Caco-2 (cell line): ENCODE measurements at regions not wholly inside any gene's neighbourhood (a gene's known extent, or its start where the extent isn't known, plus 50 kb on each side); places are given as distances from the start of the nearest gene placed in this dataset.
A peak's percentile ranks its signal among the peaks of the same experiment; 100 is the strongest.
"Not testable (repeated sequence)": the region's sequence is repeated elsewhere in the genome, so short reads cannot be mapped to it uniquely, and the experiment has no call there.

Experiments
- BruUV-seq: library from RNA; stranded (reverse); fragments of 400-500 nt; replicated peaks from 2 replicates; lab custom pipeline; 2021; lab: Mats Ljungman, UMichigan
- CTCF ChIA-PET: fragments of 300-600 bp; sonication (Branson Sonifier 250); formaldehyde crosslinking; loops from one replicate; lab custom pipeline; 2022; ENCODE audit warnings: antibody characterized with exemption; lab: Charles Lee
- POLR2A ChIA-PET: fragments of 300-600 bp; sonication (Branson Sonifier 250); formaldehyde crosslinking; loops from one replicate; lab custom pipeline; 2022; ENCODE audit warnings: antibody characterized with exemption; lab: Charles Lee
- DNase-seq, 2 experiments: peaks; one replicate each; pipeline versions ENCODE4 v3.0.0 to v3.0.0-alpha.2; 2020 to 2022
- H3K27me3 ChIP-seq: replicated peaks from 2 replicates; pipeline ENCODE4 v1.6.0; 2011; ENCODE audit warnings: low read length; ENCODE audit not compliant: control insufficient read depth, insufficient read depth
- H3K36me3 ChIP-seq: 2 replicates; pipeline ENCODE4 v1.5.1; 2011; ENCODE audit warnings: low read length; ENCODE audit not compliant: control insufficient read depth, insufficient read depth
- H3K4me1 ChIP-seq: fragments of 250-450 bp; sonication (Bioruptor Pico); 2 replicates; pipeline ENCODE4 v1.5.1; 2020; ENCODE audit warnings: mild to moderate bottlenecking
- H3K4me3 ChIP-seq: 2 replicates; pipeline ENCODE4 v1.5.1; 2011; ENCODE audit warnings: low read depth, mild to moderate bottlenecking, control low read depth, low read length
- H3K9me3 ChIP-seq: fragments of 250-450 bp; sonication (Bioruptor Pico); 2 replicates; pipeline ENCODE4 v1.5.1; 2020; ENCODE audit warnings: mild to moderate bottlenecking, moderate library complexity
- H3K27ac Mint-ChIP-seq: one replicate; pipeline ENCODE4 v1.8.0; 2022; ENCODE audit warnings: mixed read lengths; ENCODE audit not compliant: unreplicated experiment
- H3K27me3 Mint-ChIP-seq: one replicate; pipeline ENCODE4 v1.8.0; 2022; ENCODE audit warnings: mixed read lengths; ENCODE audit not compliant: insufficient read depth, unreplicated experiment
- H3K36me3 Mint-ChIP-seq: one replicate; pipeline ENCODE4 v1.8.0; 2022; ENCODE audit warnings: mild to moderate bottlenecking, mixed read lengths; ENCODE audit not compliant: insufficient read depth, unreplicated experiment
- H3K4me1 Mint-ChIP-seq: one replicate; pipeline ENCODE4 v1.8.0; 2022; ENCODE audit warnings: low read depth, mixed read lengths; ENCODE audit not compliant: unreplicated experiment
- H3K4me3 Mint-ChIP-seq: one replicate; pipeline ENCODE4 v1.8.0; 2022; ENCODE audit warnings: mild to moderate bottlenecking, moderate library complexity, mixed read lengths; ENCODE audit not compliant: unreplicated experiment
- H3K9me3 Mint-ChIP-seq: one replicate; pipeline ENCODE4 v1.8.0; 2022; ENCODE audit warnings: mixed read lengths; ENCODE audit not compliant: unreplicated experiment
- CTCF ChIP-seq, 2 experiments: fragments of 200-600 bp in 1 of 2; IDR thresholded peaks; 1 replicate in 1 of 2; 2 replicates in 1 of 2; pipeline versions ENCODE4 v1.5.1 to v1.8.0; 2011 to 2022; ENCODE audit warnings: antibody characterized with exemption in 1 of 2, control low read depth in 1 of 2, inconsistent platforms in 1 of 2, low read depth in 1 of 2, low read length in 1 of 2, mild to moderate bottlenecking in 1 of 2, moderate library complexity in 1 of 2; ENCODE audit not compliant: insufficient read depth in 1 of 2, severe bottlenecking in 1 of 2, unreplicated experiment in 1 of 2
- intact Hi-C: fragments of 100-400 bp; cut with micrococcal nuclease; formaldehyde crosslinking; loops from one replicate; pipeline ENCODE4 v1.10.0; 2022; ENCODE audit not compliant: unreplicated experiment

GRCh38 chr11:80718611-80719291, 1277.9 kb upstream of the TENM4 start:
- H3K27ac Mint-ChIP-seq: no peak overlapping the region

GRCh38 chr11:80702264-80702663, 1261.4 kb upstream of the TENM4 start:
- Mint-ChIP-seq H3K4me3 (no peak overlapping the region), H3K27ac (no peak overlapping the region), H3K9me3 (peaks cover 2% of the 10 kb centered on the region), H3K4me1 (peaks cover 15% of the 10 kb centered on the region), H3K36me3 (no peaks in the 10 kb centered on the region), H3K27me3 (peaks cover 3% of the 10 kb centered on the region)
- ChIA-PET CTCF (no interaction called here), POLR2A (no interaction called here)
- intact Hi-C loops: no loop called here
- BruUV-seq: no TSS peak
- TF ChIP-seq CTCF (IDR thresholded peaks at IDR 0.05; ENCODE audit: insufficient read depth in 1 of 2, low read depth in 1 of 2, low read length in 1 of 2, severe bottlenecking in 1 of 2, unreplicated experiment in 1 of 2): no peak
- no peaks in the 10 kb centered on the region for H3K36me3 ChIP-seq
- DNase-seq: no peak
- no peak overlapping the region for H3K4me3 ChIP-seq
- H3K4me1 ChIP-seq: peaks cover 11% of the 10 kb centered on the region
- no peaks in the 10 kb centered on the region for H3K27me3 ChIP-seq
- no peaks in the 10 kb centered on the region; the same call in 1 of the 2 replicates for H3K9me3 ChIP-seq

More at GRCh38 chr11:80718611-80719291, 1277.9 kb upstream of the TENM4 start:
- Mint-ChIP-seq H3K36me3 (no peaks in the 10 kb centered on the region), H3K4me1 (no peaks in the 10 kb centered on the region), H3K9me3 (no peaks in the 10 kb centered on the region), H3K4me3 (no peak overlapping the region), H3K27me3 (peaks cover 2% of the 10 kb centered on the region)
- Histone ChIP-seq H3K9me3 (no peaks in the 10 kb centered on the region), H3K4me1 (no peaks in the 10 kb centered on the region), H3K36me3 (no peaks in the 10 kb centered on the region), H3K27me3 (no peaks in the 10 kb centered on the region), H3K4me3 (no peak overlapping the region)
- no TSS peak for BruUV-seq
- no peak for TF ChIP-seq CTCF (IDR thresholded peaks at IDR 0.05; ENCODE audit: insufficient read depth in 1 of 2, low read depth in 1 of 2, low read length in 1 of 2, severe bottlenecking in 1 of 2, unreplicated experiment in 1 of 2)
- no peak for DNase-seq
- CTCF ChIA-PET: no interaction called here
- POLR2A ChIA-PET: no interaction called here
- intact Hi-C loops: no loop called here

- intact Hi-C loops: no loop called here
Observed at GRCh38 chr11:80700386-80700785, 1259.6 kb upstream of the TENM4 start.

GRCh38 chr11:80699406-80700177, 1258.8 kb upstream of the TENM4 start:
- H3K27me3 ChIP-seq, intact Hi-C loops, H3K36me3 ChIP-seq, BruUV-seq, H3K9me3 ChIP-seq, CTCF ChIA-PET, H3K27me3 Mint-ChIP-seq, H3K36me3 Mint-ChIP-seq, H3K9me3 Mint-ChIP-seq, H3K4me3 ChIP-seq, H3K4me3 Mint-ChIP-seq, POLR2A ChIA-PET: not testable (repeated sequence)
- peak; percentile 25 to 53 for DNase-seq
- peaks cover 15% of the 10 kb centered on the region for H3K4me1 Mint-ChIP-seq
- H3K4me1 ChIP-seq: peaks cover 11% of the 10 kb centered on the region
- peak overlapping the region; percentile 11 for H3K27ac Mint-ChIP-seq

More at GRCh38 chr11:80700386-80700785, 1259.6 kb upstream of the TENM4 start:
- H3K27me3 Mint-ChIP-seq: peaks cover 3% of the 10 kb centered on the region
- H3K27ac Mint-ChIP-seq: no peak overlapping the region
- H3K9me3 ChIP-seq: no peaks in the 10 kb centered on the region; the same call in 1 of the 2 replicates
- DNase-seq: no peak
- no peak overlapping the region for H3K4me3 ChIP-seq
- H3K36me3 ChIP-seq: no peaks in the 10 kb centered on the region
- H3K36me3 Mint-ChIP-seq: no peaks in the 10 kb centered on the region
- H3K4me1 Mint-ChIP-seq: peaks cover 15% of the 10 kb centered on the region
- H3K27me3 ChIP-seq: no peaks in the 10 kb centered on the region
- POLR2A ChIA-PET: no interaction called here
- CTCF ChIA-PET: no interaction called here
- H3K9me3 Mint-ChIP-seq: no peaks in the 10 kb centered on the region
- no TSS peak for BruUV-seq
- peaks cover 11% of the 10 kb centered on the region for H3K4me1 ChIP-seq
- TF ChIP-seq CTCF (IDR thresholded peaks at IDR 0.05; ENCODE audit: insufficient read depth in 1 of 2, low read depth in 1 of 2, low read length in 1 of 2, severe bottlenecking in 1 of 2, unreplicated experiment in 1 of 2): no peak
- no peak overlapping the region for H3K4me3 Mint-ChIP-seq
